Lung (tissue), 11 donors: ENCODE measurements at regions not wholly inside any gene's neighbourhood (a gene's known extent, or its start where the extent isn't known, plus 50 kb on each side); places are given as distances from the start of the nearest gene placed in this dataset.

ENCODE experiments used
- ATAC-seq: fragments of 200-7000 bp; cut with Tn5 transposase; one replicate; pipeline ENCODE4 v1.9.1; 2020; ENCODE audit warnings: moderate number of reproducible peaks; ENCODE audit not compliant: insufficient read depth, low FRiP score
- DNase-seq, 3 donors: peaks; one replicate each; pipeline ENCODE4 v3.0.0-alpha.2; 2013 to 2017
- H3K27ac ChIP-seq, 2 donors: one replicate each; pipeline ENCODE4 v1.5.1; 2013; ENCODE audit warnings: mild to moderate bottlenecking in 2 of 2, moderate library complexity in 2 of 2, control low read depth in 1 of 2, inconsistent platforms in 1 of 2, low read depth in 1 of 2, low read length in 1 of 2
- H3K27me3 ChIP-seq, 3 donors: one replicate each; pipeline ENCODE4 v1.5.1; 2013; ENCODE audit warnings: low read length in 2 of 3; ENCODE audit not compliant: control insufficient read depth in 3 of 3, insufficient read depth in 3 of 3
- H3K36me3 ChIP-seq, 4 donors: one replicate each; pipeline ENCODE4 v1.5.1; 2013; ENCODE audit warnings: low read length in 4 of 4, mild to moderate bottlenecking in 1 of 4, moderate library complexity in 1 of 4; ENCODE audit not compliant: control insufficient read depth in 4 of 4, insufficient read depth in 4 of 4
- H3K4me1 ChIP-seq, 5 donors: one replicate each; pipeline ENCODE4 v1.5.1; 2013; ENCODE audit warnings: low read length in 5 of 5, mild to moderate bottlenecking in 2 of 5, moderate library complexity in 1 of 5; ENCODE audit not compliant: control insufficient read depth in 5 of 5, insufficient read depth in 5 of 5
- H3K4me3 ChIP-seq: one replicate; pipeline ENCODE4 v1.5.1; 2013; ENCODE audit warnings: mild to moderate bottlenecking, control low read depth, moderate library complexity
- H3K9ac ChIP-seq, 2 donors: one replicate each; pipeline ENCODE4 v1.5.1; 2013; ENCODE audit warnings: low read length in 2 of 2, control low read depth in 1 of 2; ENCODE audit not compliant: insufficient read depth in 1 of 2
- H3K9me3 ChIP-seq, 4 donors: one replicate each; pipeline ENCODE4 v1.5.1; 2013; ENCODE audit warnings: low read length in 3 of 4, mild to moderate bottlenecking in 1 of 4, moderate library complexity in 1 of 4; ENCODE audit not compliant: control insufficient read depth in 4 of 4, insufficient read depth in 3 of 4
- WGBS, 2 donors: extraction: QIAGEN DNeasy Blood & Tissue Kit; methylation state at CpG; one replicate each; pipeline ENCODE4 v1.1.7; 2013; 5-methylcytosine and 5-hydroxymethylcytosine counted together
- TF ChIP-seq, protein P1 (sequence below): IDR thresholded peaks from 2 replicates; pipeline ENCODE4 v1.5.1; 2012; ENCODE audit warnings: mild to moderate bottlenecking; ENCODE audit errors: control extremely low read depth, extremely low read depth
- donor health status: control.
- donor health status: control.
- donor health status: Bipolar disorder and iron deficiency.
- donor health status: healthy.
- donor health status: DM: yes; HTN: yes; CAD: no.

DNA sequence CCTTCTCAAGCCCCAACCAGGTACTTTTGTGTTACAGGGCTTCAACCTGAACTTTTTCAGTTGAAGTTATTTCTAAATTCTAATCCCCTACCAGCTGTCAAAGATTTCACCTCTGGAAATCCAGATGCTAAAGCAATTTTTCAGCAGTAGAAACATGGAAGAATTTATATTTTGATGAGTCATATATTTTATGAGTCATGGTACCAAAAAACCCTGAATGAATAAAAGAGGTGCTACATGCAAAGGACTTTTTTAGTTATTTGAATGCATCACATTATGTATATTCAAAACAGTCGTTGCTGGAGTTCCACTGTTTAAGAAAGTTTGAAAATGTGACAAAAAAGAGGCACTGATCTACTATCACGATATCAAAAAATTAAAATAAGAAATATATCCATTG is 96.0 kb upstream of the ZNF385D start:
- TF ChIP-seq, protein P1, sequence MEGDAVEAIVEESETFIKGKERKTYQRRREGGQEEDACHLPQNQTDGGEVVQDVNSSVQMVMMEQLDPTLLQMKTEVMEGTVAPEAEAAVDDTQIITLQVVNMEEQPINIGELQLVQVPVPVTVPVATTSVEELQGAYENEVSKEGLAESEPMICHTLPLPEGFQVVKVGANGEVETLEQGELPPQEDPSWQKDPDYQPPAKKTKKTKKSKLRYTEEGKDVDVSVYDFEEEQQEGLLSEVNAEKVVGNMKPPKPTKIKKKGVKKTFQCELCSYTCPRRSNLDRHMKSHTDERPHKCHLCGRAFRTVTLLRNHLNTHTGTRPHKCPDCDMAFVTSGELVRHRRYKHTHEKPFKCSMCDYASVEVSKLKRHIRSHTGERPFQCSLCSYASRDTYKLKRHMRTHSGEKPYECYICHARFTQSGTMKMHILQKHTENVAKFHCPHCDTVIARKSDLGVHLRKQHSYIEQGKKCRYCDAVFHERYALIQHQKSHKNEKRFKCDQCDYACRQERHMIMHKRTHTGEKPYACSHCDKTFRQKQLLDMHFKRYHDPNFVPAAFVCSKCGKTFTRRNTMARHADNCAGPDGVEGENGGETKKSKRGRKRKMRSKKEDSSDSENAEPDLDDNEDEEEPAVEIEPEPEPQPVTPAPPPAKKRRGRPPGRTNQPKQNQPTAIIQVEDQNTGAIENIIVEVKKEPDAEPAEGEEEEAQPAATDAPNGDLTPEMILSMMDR = no peak
- Histone ChIP-seq H3K9ac (no peak overlapping the region), H3K27me3 (no peaks in the 10 kb centered on the region), H3K36me3 (no peaks in the 10 kb centered on the region), H3K9me3 (no peaks in the 10 kb centered on the region), H3K4me3 (no peak overlapping the region), H3K4me1 (no peaks in the 10 kb centered on the region), H3K27ac (no peak overlapping the region)
- ATAC-seq = no peak
- WGBS, 2 donors = 81 to 83% methylated on average over 2 of the region's 2 CpGs
- no peak for DNase-seq

GRCh38 chr3:21859124-21860081 is 108.4 kb upstream of the ZNF385D start:
- Histone ChIP-seq H3K9ac (no peak overlapping the region), H3K27me3 (no peaks in the 10 kb centered on the region), H3K36me3 (no peaks in the 10 kb centered on the region), H3K4me3 (no peak overlapping the region), H3K27ac (no peak overlapping the region), H3K9me3 (no peaks in the 10 kb centered on the region), H3K4me1 (no peaks in the 10 kb centered on the region)
- ATAC-seq (no peak), DNase-seq (no peak)
- TF ChIP-seq, protein P1 = no peak
- WGBS, 2 donors = 65 to 68% methylated on average over 10 of the region's 10 CpGs

DNA sequence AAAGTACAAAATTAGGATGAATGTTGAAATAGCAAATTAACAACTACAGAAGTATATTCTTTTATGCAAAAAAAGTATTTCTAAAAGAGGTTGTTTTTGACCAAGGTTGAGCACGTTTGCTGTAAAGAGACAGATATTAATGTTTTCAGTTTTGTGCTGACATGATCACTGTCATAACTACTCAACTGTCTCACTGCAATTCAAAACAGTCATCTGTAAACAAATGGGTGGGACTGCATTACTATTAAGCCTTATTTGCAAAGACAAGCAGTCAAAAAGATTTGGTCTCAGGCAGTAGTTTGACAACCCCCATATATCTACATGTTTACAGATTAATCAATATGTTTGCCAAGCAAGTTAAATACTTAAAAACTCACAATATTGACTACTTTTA is 109.1 kb upstream of the ZNF385D start:
- DNase-seq = no peak
- H3K4me1 ChIP-seq = no peaks in the 10 kb centered on the region
- H3K4me3 ChIP-seq = no peak overlapping the region
- WGBS, 2 donors = 59 to 66% methylated on average over 1 of the region's 1 CpG
- TF ChIP-seq, protein P1 = no peak
- H3K9me3 ChIP-seq = no peaks in the 10 kb centered on the region
- no peak overlapping the region for H3K9ac ChIP-seq
- H3K27me3 ChIP-seq = no peaks in the 10 kb centered on the region
- H3K36me3 ChIP-seq = no peaks in the 10 kb centered on the region
- no peak for ATAC-seq
- no peak overlapping the region for H3K27ac ChIP-seq
